Right hindlimb (tissue), 1 donor: ENCODE measurements at regions not wholly inside any gene's neighbourhood (a gene's known extent, or its start where the extent isn't known, plus 50 kb on each side); places are given as distances from the start of the nearest gene placed in this dataset.
"Not testable (repeated sequence)": the region's sequence is repeated elsewhere in the genome, so short reads cannot be mapped to it uniquely, and the experiment has no call there.

Experiments
- DNase-seq: peaks from one replicate; pipeline ENCODE4 v3.0.0-alpha.2; 2018

DNA sequence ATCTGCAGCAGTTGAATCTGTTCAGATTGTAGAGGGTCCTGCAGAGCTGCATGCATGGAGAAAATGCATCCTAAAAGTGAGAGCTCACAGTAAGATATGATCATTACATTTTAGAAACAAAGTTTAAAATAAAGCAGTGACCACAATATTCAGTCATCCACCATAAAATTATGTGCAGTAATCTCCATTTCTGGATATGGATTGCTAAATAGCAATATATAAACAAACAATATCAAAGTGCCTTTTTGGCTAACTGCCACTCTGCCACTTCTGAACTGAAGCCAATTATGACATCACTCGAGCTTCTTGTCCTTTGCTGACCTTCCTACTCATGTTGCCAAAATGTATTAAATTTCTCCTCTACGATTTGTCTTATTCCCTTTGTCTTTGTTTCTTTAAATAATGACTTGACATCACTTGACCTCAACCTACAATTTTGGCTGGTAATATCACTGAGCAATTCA is 262.0 kb upstream of the CXADR start:
- no peak for DNase-seq

- DNase-seq: no peak
Measured at GRCh38 chr21:17257784-17258183, 255.1 kb upstream of the CXADR start.

DNA sequence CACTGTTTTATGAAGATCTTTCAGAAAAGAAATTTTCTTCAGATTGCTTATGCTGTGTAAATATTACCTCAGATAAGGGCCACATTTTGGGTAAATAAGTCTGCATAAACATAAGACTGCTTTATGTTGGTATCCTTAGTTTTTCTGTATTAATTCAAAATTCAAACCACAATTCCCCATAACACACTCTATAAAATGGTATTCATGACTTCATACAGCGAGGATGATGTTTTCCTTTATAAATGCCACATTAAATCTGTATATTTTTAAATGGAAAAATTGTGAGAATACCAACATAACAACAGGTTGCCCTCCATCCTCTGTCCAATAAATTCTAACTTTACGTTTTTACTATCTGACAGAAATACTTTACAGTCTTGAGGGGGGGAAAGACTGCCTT is 248.7 kb upstream of the CXADR start:
- no peak for DNase-seq

- DNase-seq: no peak
Measured at GRCh38 chr21:17269760-17270159, 243.1 kb upstream of the CXADR start.

GRCh38 chr21:17270229-17270628 is 242.6 kb upstream of the CXADR start:
- peak; percentile 63 for DNase-seq

- no peak for DNase-seq
Measured at GRCh38 chr21:17279663-17280062, 233.2 kb upstream of the CXADR start.

GRCh38 chr21:17293016-17293562 is 219.8 kb upstream of the CXADR start:
- not testable (repeated sequence) for DNase-seq

DNA sequence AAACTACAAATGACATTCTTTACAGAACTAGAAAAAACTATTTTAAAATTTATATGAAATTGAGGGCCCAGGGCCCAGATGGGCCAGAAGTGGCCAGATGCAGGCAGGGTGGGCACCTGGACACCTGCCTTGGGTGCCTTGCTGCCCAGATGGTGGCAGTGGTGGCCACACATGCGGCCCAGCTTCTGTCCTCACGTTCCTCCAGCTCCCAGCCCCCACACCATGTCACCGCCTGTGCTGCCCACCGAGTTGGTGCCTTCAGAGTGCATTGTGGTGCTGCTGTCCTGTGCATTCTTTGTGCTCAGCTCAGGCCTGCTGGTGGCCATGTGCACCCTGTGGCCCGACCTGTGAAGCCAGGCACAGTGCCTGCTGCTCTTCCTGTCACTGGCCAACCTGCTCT is 216.8 kb upstream of the CXADR start:
- no peak for DNase-seq

GRCh38 chr21:17299576-17299975 is 213.3 kb upstream of the CXADR start:
- not testable (repeated sequence) for DNase-seq

- not testable (repeated sequence) for DNase-seq
Measured at GRCh38 chr21:17327715-17328114, 185.1 kb upstream of the CXADR start.

DNA sequence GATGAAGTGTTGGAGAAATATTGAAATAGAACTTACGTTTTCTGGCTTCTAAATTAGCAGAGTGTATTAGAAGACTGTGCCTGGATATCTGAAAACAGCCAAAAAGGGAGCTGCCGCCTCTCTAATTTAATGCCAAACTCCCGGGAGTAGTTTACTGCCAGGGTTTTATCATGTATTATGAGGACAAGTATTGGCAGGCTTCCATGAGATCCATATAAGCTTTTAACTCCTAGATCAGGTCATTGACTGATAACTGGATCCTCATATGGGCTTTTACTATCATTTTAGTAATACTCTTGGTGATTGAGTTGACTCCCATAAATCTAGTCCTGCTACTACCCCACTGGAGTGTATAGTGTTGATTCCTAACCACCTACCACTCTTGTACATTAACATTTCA is 178.4 kb upstream of the CXADR start:
- DNase-seq: no peak

DNA sequence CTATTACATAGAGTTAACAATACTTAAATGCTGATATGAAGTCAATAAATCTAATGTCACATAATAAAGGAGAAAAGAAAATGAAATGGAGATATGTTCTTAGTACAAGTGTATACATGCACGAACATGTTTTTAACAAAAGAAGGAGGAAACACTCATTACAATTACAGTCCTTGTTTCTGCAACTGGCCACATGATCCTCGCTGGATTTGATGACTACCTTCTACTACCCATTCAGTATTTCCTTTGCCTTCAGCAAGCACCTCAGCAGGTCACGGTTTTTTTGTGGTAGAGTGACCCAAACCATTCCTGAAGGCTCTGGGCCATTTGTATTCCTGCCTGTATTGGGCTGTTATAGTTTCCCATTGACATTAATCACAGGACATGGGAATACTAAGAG is 172.8 kb upstream of the CXADR start:
- no peak for DNase-seq

- DNase-seq: no peak
Measured at GRCh38 chr21:17343055-17343454, 169.8 kb upstream of the CXADR start.

DNA sequence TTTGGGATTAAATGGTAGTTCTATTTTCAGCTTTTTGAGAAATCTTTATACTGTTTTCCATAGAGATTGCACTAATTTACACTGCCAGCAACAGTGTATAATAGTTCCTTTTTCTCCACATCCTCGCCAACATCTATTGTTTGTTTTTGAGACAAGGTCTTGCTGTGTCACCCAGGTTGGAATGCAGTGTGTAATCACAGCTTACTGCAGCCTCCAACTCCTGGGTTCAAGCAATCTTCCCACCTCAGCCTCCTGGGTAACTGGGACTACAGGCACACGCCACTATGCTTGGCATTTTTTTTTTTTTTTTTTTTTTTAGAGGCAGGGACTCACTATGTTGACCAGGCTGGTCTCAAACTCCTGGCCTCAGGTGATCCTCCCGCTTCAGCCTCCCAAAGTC is 164.5 kb upstream of the CXADR start:
- no peak for DNase-seq

DNA sequence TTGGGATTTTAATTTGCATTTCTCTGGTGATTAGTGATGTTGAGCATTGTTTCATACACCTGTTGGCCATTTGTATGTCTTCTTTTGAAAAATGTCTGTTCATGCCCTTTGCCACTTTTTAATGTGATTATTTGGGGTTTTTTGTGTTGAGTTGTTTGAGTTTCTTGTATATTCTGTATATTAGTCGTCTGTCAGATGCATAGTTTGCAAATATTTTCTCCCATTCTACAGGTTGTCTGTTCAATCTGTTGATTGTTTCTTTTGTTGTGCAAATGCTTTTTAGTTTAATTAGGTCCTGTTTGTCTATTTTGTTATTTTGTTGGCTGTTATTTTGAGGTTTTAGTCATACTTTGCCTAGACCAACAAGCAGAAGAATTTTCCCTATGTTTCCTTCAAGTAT is 164.0 kb upstream of the CXADR start:
- DNase-seq: no peak

- DNase-seq: no peak
Measured at GRCh38 chr21:17351766-17352165, 161.1 kb upstream of the CXADR start.

- DNase-seq: peak; percentile 24
Measured at GRCh38 chr21:17352996-17353655, 159.7 kb upstream of the CXADR start.

- DNase-seq: no peak
Measured at GRCh38 chr21:17359781-17360180, 153.1 kb upstream of the CXADR start.

GRCh38 chr21:17368748-17369363 is 144.0 kb upstream of the CXADR start:
- DNase-seq: no peak

- no peak for DNase-seq
Measured at GRCh38 chr21:17370263-17370662, 142.6 kb upstream of the CXADR start.

DNA sequence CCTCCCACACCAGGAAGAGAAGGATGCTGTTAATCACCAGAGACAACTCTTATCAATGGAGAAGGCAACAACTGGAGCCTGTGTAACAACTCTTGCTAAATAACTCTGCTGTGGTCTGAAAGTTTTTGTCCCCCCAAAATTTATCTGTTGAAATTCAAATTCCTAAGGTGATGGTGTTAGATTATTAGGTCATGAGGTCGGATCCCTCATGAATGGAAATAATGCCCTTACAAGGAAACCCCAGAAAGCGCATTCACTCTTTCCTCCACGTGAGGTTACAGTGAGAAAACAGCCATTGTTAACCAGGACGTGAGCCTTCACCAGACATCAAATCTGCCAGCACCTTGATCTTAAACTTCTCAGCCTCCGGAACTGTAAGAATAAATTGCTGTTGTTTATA is 141.9 kb upstream of the CXADR start:
- no peak for DNase-seq

- DNase-seq: no peak
Measured at GRCh38 chr21:17371450-17371849, 141.4 kb upstream of the CXADR start.

- no peak for DNase-seq
Measured at GRCh38 chr21:17372200-17372599, 140.6 kb upstream of the CXADR start.

DNA sequence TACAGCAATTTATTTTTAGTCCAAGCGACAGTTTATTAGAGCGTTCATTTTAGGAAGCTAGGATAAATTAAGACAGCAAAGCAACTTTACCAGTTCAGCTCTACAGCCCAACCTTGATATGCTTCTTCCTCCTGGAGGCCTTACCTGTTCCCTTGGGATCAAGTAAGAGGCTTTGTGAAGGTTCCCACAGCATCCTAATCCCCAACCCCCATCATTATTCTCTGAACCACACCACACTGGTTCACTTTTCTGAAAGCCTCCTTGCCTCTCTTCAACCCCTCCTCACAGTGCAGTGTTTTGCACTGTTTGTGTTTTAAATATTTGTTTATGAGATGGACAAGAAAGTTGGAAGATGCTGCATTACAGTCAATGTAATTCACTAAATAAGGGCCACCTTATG is 126.3 kb upstream of the CXADR start:
- DNase-seq: no peak
